OCI-LY7 (cell line): ENCODE measurements at regions not wholly inside any gene's neighbourhood (a gene's known extent, or its start where the extent isn't known, plus 50 kb on each side); places are given as distances from the start of the nearest gene placed in this dataset.

ENCODE experiments used
- BruUV-seq: library from RNA; stranded (reverse); fragments of 400-500 nt; replicated peaks from 2 replicates; lab custom pipeline; 2021; lab: Mats Ljungman, UMichigan
- CTCF ChIA-PET: fragments of 300-600 bp; sonication (Branson Sonifier 250); formaldehyde crosslinking; loops from one replicate; lab custom pipeline; 2022; ENCODE audit warnings: antibody characterized with exemption; ENCODE audit not compliant: unreplicated experiment; lab: Charles Lee
- POLR2A ChIA-PET: fragments of 300-600 bp; sonication (Branson Sonifier 250); formaldehyde crosslinking; loops from one replicate; lab custom pipeline; 2022; ENCODE audit warnings: antibody characterized with exemption; lab: Charles Lee
- DNase-seq: peaks from one replicate; pipeline ENCODE4 v3.0.0-alpha.2; 2015; ENCODE audit warnings: low spot score
- H2AFZ ChIP-seq: fragments of 200-600 bp; sonication (generic), shearing (Covaris generic); 2 replicates; pipeline ENCODE4 v1.6.1; 2014; ENCODE audit warnings: mild to moderate bottlenecking, antibody characterized with exemption, low read length, moderate library complexity
- H3K27ac ChIP-seq: fragments of 200-600 bp; sonication (generic); 2 replicates; pipeline ENCODE4 v1.5.1; 2014; ENCODE audit warnings: mixed run types, low read depth, mild to moderate bottlenecking, moderate library complexity, low read length, inconsistent platforms; ENCODE audit not compliant: poor library complexity, severe bottlenecking
- H3K36me3 ChIP-seq: fragments of 200-600 bp; sonication (generic); 2 replicates; pipeline ENCODE4 v1.6.1; 2014; ENCODE audit warnings: mild to moderate bottlenecking, antibody characterized with exemption, low read length, moderate library complexity, mixed read lengths; ENCODE audit not compliant: insufficient read depth
- H3K4me1 ChIP-seq: fragments of 200-600 bp; sonication (generic); 2 replicates; pipeline ENCODE4 v1.5.1; 2014; ENCODE audit warnings: mild to moderate bottlenecking, low read length; ENCODE audit not compliant: insufficient read depth, poor library complexity, severe bottlenecking
- H3K4me2 ChIP-seq: fragments of 200-600 bp; sonication (generic); 2 replicates; pipeline ENCODE4 v1.6.1; 2014; ENCODE audit warnings: mild to moderate bottlenecking, low read length
- H3K4me3 ChIP-seq: fragments of 200-600 bp; sonication (generic); 2 replicates; pipeline ENCODE4 v1.5.1; 2014; ENCODE audit warnings: mild to moderate bottlenecking, low read depth, low read length; ENCODE audit not compliant: poor library complexity, severe bottlenecking
- H3K79me2 ChIP-seq: fragments of 200-600 bp; sonication (generic); 2 replicates; pipeline ENCODE4 v1.6.1; 2016; ENCODE audit warnings: low read depth, mild to moderate bottlenecking, low read length, moderate library complexity, mixed read lengths; ENCODE audit not compliant: insufficient read depth
- H3K9me2 ChIP-seq: fragments of 200-600 bp; sonication (generic); 2 replicates; pipeline ENCODE4 v1.6.1; 2016; ENCODE audit warnings: mild to moderate bottlenecking, low read length, mixed read lengths; ENCODE audit not compliant: insufficient read depth
- H3K9me3 ChIP-seq: fragments of 200-600 bp; sonication (generic); 2 replicates; pipeline ENCODE4 v1.6.1; 2014; ENCODE audit warnings: mild to moderate bottlenecking, mixed run types, low read length, mixed read lengths
- H4K20me1 ChIP-seq: fragments of 200-600 bp; sonication (generic); 2 replicates; pipeline ENCODE4 v1.6.1; 2014; ENCODE audit warnings: mild to moderate bottlenecking, antibody characterized with exemption, low read length, moderate library complexity, mixed read lengths; ENCODE audit not compliant: insufficient read depth
- CTCF ChIP-seq: fragments of 200-600 bp; sonication (generic); conservative IDR thresholded peaks from 2 replicates; pipeline ENCODE4 v1.5.1; 2014; ENCODE audit warnings: mild to moderate bottlenecking, antibody characterized with exemption, low read length, moderate library complexity, mixed read lengths
- EZH2phosphoT487 ChIP-seq: fragments of 200-600 bp; sonication (generic); IDR thresholded peaks from 2 replicates; pipeline ENCODE4 v1.6.1; 2018; ENCODE audit warnings: low read depth, borderline replicate concordance, mild to moderate bottlenecking, mixed run types, antibody characterized with exemption, low read length, moderate library complexity, mixed read lengths
- intact Hi-C: fragments of 100-400 bp; cut with micrococcal nuclease; formaldehyde crosslinking; loops from one replicate; pipeline ENCODE4 v1.10.0; 2022; ENCODE audit not compliant: unreplicated experiment

DNA sequence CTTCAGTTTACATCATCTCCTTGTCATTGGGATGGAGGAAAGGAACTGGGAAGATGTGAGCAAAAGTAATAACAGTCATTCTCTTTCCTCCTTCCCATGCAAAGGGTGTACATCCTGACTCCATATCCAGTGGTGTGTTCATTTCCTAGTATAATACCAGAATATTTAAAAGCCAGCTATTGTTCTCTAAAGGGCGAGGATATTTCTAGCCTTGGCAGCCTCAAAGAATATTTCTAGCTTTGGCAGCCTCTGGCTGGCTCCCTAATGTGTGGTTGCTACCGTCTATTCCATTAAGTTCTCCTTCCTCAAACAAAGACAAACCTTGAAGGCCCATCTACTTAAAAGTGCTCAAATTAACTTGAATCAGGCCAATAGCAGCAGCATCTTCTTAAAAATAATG lies 114.0 kb downstream of the FAM76B start:
- ChIA-PET CTCF (no interaction called here), POLR2A (no interaction called here)
- no peaks in the 10 kb centered on the region for H3K9me2 ChIP-seq
- no peak for TF ChIP-seq CTCF
- TF ChIP-seq EZH2phosphoT487 = no peak
- H4K20me1 ChIP-seq = no peaks in the 10 kb centered on the region
- H3K36me3 ChIP-seq = no peaks in the 10 kb centered on the region
- H3K27ac ChIP-seq = no peak overlapping the region
- no peak for DNase-seq
- BruUV-seq = no TSS peak
- intact Hi-C loops = loop anchor here (1.0 kb wide), 1 partner anchor 20 kb away; no protein-coding TSS in a partner anchor
- no peak overlapping the region for H3K4me2 ChIP-seq
- H3K4me1 ChIP-seq = no peaks in the 10 kb centered on the region
- H3K4me3 ChIP-seq = no peak overlapping the region
- no peaks in the 10 kb centered on the region for H3K79me2 ChIP-seq
- no peak overlapping the region for H2AFZ ChIP-seq
- no peaks in the 10 kb centered on the region for H3K9me3 ChIP-seq

- Histone ChIP-seq H3K9me2 (no peaks in the 10 kb centered on the region), H4K20me1 (no peaks in the 10 kb centered on the region), H3K79me2 (no peaks in the 10 kb centered on the region), H2AFZ (no peak overlapping the region), H3K27ac (no peak overlapping the region), H3K4me3 (no peak overlapping the region), H3K9me3 (no peaks in the 10 kb centered on the region), H3K36me3 (no peaks in the 10 kb centered on the region), H3K4me2 (no peak overlapping the region), H3K4me1 (no peaks in the 10 kb centered on the region)
- TF ChIP-seq EZH2phosphoT487 (no peak), CTCF (no peak)
- ChIA-PET CTCF (no interaction called here), POLR2A (no interaction called here)
- no peak for DNase-seq
- BruUV-seq = no TSS peak
- intact Hi-C loops = loop anchor here (1.0 kb wide), 1 partner anchor 20 kb away; no protein-coding TSS in a partner anchor
Measured at GRCh38 chr11:95674657-95675358, 114.8 kb downstream of the FAM76B start.

DNA sequence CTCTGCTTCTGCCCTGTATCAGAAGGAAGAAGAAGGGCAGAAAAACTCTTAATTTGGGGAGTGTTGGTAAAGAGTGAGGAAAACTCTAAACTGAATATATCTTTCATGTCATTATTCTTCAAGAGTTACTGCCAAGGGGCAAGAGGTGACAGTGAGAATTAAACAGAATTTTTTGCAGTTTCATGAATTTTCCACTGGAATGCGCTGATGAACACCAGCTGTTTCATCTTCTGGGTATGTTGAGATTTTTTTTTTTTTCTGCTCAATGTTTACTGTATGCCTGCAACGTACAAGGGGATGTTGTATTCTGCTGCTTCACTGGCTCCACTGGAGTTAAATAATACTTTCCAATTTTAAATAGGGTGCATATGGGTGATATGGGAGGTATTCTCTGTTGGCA lies 117.8 kb downstream of the FAM76B start:
- BruUV-seq = no TSS peak
- ChIA-PET CTCF (no interaction called here), POLR2A (no interaction called here)

More for the DNA sequence above, 117.8 kb downstream of the FAM76B start:
- Histone ChIP-seq H3K4me2 (no peak overlapping the region), H3K79me2 (no peaks in the 10 kb centered on the region), H3K9me3 (no peaks in the 10 kb centered on the region), H2AFZ (no peak overlapping the region), H3K36me3 (no peaks in the 10 kb centered on the region), H3K27ac (no peak overlapping the region), H3K4me3 (no peak overlapping the region), H3K4me1 (no peaks in the 10 kb centered on the region), H4K20me1 (no peaks in the 10 kb centered on the region), H3K9me2 (no peaks in the 10 kb centered on the region)
- no peak for TF ChIP-seq CTCF
- no peak for TF ChIP-seq EZH2phosphoT487
- intact Hi-C loops = no loop called here
- no peak for DNase-seq
